Thyroid gland (tissue), 4 donors: ENCODE measurements at regions not wholly inside any gene's neighbourhood (a gene's known extent, or its start where the extent isn't known, plus 50 kb on each side); places are given as distances from the start of the nearest gene placed in this dataset.

Experiments used
- DNase-seq, 2 donors: peaks; one replicate each; pipeline ENCODE4 v3.0.0-alpha.2; 2019
- H3K27ac ChIP-seq, 3 donors: fragments of 200-600 bp; sonication (generic); 1 replicate in 2 of 3; 2 replicates in 1 of 3; pipeline ENCODE4 v1.5.1; 2016 to 2019; ENCODE audit warnings: mild to moderate bottlenecking in 1 of 3, moderate library complexity in 1 of 3
- H3K27me3 ChIP-seq: fragments of 200-600 bp; sonication (generic); one replicate; pipeline ENCODE4 v1.5.1; 2019
- H3K36me3 ChIP-seq, 2 donors: fragments of 200-600 bp; sonication (generic); one replicate each; pipeline ENCODE4 v1.5.1; 2016 to 2019
- H3K4me1 ChIP-seq, 2 donors: fragments of 200-600 bp; sonication (generic); one replicate each; pipeline ENCODE4 v1.5.1; 2017 to 2019
- H3K4me3 ChIP-seq, 3 donors: fragments of 200-600 bp; sonication (generic); replicated peaks in 1 of 3; 1 replicate in 2 of 3; 2 replicates in 1 of 3; pipeline ENCODE4 v1.5.1; 2016; ENCODE audit warnings: mild to moderate bottlenecking in 1 of 3
- H3K9me3 ChIP-seq: fragments of 200-600 bp; sonication (generic); one replicate; pipeline ENCODE4 v1.5.1; 2017
- POLR2A ChIP-seq, 2 donors: fragments of 450-650 bp; IDR thresholded peaks; one replicate each; pipeline ENCODE4 v1.6.1; 2017; ENCODE audit warnings: antibody characterized with exemption in 2 of 2, mild to moderate bottlenecking in 2 of 2, moderate library complexity in 1 of 2
- WGBS, 2 donors: methylation state at CpG; one replicate each; pipeline ENCODE4 v1.1.5; 2017; 5-methylcytosine and 5-hydroxymethylcytosine counted together
- intact Hi-C: fragments of 100-400 bp; cut with DNase I; formaldehyde crosslinking; loops from one replicate; pipeline ENCODE4 v1.15.1; 2023
- TF ChIP-seq, protein P1 (sequence below), 6 experiments: fragments of 200-600 bp in 3 of 6; fragments of 450-650 bp in 3 of 6; sonication (generic) in 3 of 6; IDR thresholded peaks; one replicate each; pipeline ENCODE4 v1.5.1; 2016 to 2019; ENCODE audit warnings: antibody characterized with exemption in 6 of 6, mild to moderate bottlenecking in 2 of 6, inconsistent platforms in 1 of 6, moderate library complexity in 1 of 6

DNA sequence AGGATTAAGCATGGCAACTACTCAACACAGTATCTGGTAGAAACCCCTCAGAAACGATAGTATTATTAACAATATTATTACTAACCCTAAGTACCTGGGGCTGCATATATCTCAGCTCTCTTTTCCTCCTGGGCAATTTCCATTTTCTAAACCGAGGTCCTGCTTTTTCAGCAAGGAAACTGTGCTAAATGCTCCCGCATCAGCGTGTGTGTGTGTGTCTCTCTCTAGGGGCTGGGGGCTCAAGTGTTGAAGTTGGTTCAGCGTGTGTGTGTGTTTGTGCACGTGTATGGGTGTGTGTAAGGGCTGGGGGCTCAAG, 169.3 kb upstream of the MAF start:
- intact Hi-C loops = no loop called here
- Histone ChIP-seq H3K27me3 (no peaks in the 10 kb centered on the region), H3K27ac (peak overlapping the region; percentile 54 to 87 (median 77)), H3K36me3 (no peaks in the 10 kb centered on the region), H3K9me3 (no peaks in the 10 kb centered on the region), H3K4me3 (peak overlapping the region in 2 of 3 donors; percentile 36 to 60), H3K4me1 (peaks cover 26% of the 10 kb centered on the region in 2 donors)
- WGBS, 2 donors = 56 to 57% methylated on average over 3 to 4 of the region's 6 CpGs
- no peak for DNase-seq
- TF ChIP-seq POLR2A (IDR thresholded peaks at IDR 0.05) = no peak
- TF ChIP-seq, protein P1, sequence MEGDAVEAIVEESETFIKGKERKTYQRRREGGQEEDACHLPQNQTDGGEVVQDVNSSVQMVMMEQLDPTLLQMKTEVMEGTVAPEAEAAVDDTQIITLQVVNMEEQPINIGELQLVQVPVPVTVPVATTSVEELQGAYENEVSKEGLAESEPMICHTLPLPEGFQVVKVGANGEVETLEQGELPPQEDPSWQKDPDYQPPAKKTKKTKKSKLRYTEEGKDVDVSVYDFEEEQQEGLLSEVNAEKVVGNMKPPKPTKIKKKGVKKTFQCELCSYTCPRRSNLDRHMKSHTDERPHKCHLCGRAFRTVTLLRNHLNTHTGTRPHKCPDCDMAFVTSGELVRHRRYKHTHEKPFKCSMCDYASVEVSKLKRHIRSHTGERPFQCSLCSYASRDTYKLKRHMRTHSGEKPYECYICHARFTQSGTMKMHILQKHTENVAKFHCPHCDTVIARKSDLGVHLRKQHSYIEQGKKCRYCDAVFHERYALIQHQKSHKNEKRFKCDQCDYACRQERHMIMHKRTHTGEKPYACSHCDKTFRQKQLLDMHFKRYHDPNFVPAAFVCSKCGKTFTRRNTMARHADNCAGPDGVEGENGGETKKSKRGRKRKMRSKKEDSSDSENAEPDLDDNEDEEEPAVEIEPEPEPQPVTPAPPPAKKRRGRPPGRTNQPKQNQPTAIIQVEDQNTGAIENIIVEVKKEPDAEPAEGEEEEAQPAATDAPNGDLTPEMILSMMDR (IDR thresholded peaks at IDR 0.05) = no peak

- Histone ChIP-seq H3K9me3 (no peaks in the 10 kb centered on the region), H3K27ac (peak overlapping the region; percentile 54 to 87 (median 77)), H3K4me3 (peak overlapping the region in 1 of 3 donors; percentile 36), H3K4me1 (peaks cover 26% of the 10 kb centered on the region in 2 donors), H3K36me3 (no peaks in the 10 kb centered on the region), H3K27me3 (no peaks in the 10 kb centered on the region)
- no peak for DNase-seq
- 85 to 94% methylated on average over 4 of the region's 4 CpGs for WGBS, 2 donors
- intact Hi-C loops = no loop called here
- TF ChIP-seq, protein P1 (IDR thresholded peaks at IDR 0.05) = no peak
- no peak for TF ChIP-seq POLR2A (IDR thresholded peaks at IDR 0.05)
Measured at GRCh38 chr16:79769270-79769927, 168.9 kb upstream of the MAF start.

DNA sequence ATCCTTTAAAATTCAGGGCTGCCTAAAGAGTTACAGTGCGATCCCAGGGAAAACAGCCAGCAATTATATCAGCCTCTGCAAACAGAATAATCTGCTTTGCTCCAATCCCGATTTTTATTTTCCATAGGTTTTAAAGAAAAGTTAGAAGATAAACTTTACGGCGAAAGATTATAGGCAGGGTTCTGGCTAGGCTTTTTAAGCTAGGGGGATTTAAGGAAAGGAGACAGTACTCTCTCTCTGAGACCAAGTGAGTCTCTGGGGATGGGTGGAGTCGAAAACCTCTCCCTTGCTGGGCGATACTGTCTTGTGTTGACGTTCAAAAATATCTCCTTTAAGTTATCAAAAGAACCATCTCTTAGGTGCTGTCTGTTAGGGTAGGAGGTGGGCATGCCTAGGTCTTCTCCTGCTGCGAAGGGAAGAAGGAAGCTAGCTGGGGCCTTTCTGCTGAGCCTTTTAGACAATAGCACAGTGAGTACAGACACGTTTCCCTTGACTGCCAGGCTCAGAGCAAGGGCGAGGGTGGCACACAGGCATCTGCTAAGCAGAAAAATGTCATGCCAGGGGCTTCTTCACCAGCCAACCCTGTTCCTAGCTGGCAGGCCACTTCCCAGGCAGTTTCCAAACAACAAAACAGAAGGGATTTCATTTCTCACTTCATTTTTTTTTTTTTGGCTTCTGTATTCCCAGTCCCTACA, 167.9 kb upstream of the MAF start:
- H3K27me3 ChIP-seq = no peaks in the 10 kb centered on the region
- H3K4me1 ChIP-seq = peaks cover 26% of the 10 kb centered on the region in 2 donors
- intact Hi-C loops = no loop called here
- WGBS, 2 donors = 27% methylated on average over 10 of the region's 10 CpGs
- peak overlapping the region in 1 of 3 donors; percentile 9 for H3K4me3 ChIP-seq
- DNase-seq = peak; percentile 27 to 38
- no peaks in the 10 kb centered on the region for H3K9me3 ChIP-seq
- TF ChIP-seq, protein P1 (IDR thresholded peaks at IDR 0.05) = no peak
- no peak for TF ChIP-seq POLR2A (IDR thresholded peaks at IDR 0.05)
- H3K36me3 ChIP-seq = no peaks in the 10 kb centered on the region
- peak overlapping the region; percentile 54 to 87 (median 75) for H3K27ac ChIP-seq

DNA sequence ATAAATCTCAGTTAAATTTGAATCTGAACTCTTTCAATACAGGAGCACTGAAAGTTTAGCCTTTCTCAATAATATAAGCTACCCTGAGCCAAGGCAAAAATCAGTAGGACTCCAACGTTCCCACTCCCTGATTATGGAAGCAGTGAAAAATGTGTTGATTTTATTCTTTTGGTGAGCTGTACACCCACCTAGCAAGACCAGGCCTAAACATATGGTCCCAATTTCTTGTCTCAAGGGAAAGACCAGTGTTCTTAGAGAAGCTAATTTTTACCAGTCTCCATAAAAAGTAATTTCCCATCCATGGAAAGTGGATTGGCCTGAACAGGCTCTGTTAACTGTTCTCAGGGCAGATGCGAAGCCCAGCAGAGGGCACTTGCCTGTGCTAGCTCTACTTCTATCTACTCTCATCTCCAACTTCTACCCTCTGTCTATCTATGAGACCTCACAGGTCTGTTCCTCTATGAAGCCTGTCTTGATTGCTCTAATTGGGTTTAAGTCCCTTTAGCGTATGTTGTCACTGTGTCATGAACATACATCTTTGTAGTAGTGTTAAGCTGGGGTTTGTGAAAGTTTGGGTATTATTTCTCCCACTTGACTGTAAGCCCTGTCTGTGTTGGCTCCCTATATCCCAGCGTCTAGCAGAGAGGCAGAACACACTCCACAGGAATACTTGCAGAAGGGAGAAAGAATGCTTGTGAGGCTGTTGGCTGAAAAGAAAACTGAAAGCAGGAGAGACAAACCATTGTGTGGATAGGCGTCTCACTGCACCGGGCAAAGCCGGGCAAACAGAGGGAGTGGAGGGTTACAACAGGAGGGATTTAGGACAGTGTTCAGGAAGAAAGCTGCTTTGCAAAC, 167.1 kb upstream of the MAF start:
- intact Hi-C loops = no loop called here
- 38 to 39% methylated on average over 7 of the region's 7 CpGs for WGBS, 2 donors

More for the DNA sequence above, 167.1 kb upstream of the MAF start:
- H3K36me3 ChIP-seq = no peaks in the 10 kb centered on the region
- peaks cover 26% of the 10 kb centered on the region in 2 donors for H3K4me1 ChIP-seq
- no peaks in the 10 kb centered on the region for H3K9me3 ChIP-seq
- TF ChIP-seq, protein P1 (IDR thresholded peaks at IDR 0.05) = peak in 1 of 6 experiments; percentile 7
- peak in 1 of 2 donors; percentile 57 for TF ChIP-seq POLR2A (IDR thresholded peaks at IDR 0.05)
- no peaks in the 10 kb centered on the region for H3K27me3 ChIP-seq
- peak; percentile 36 to 56 for DNase-seq
- H3K27ac ChIP-seq = peak overlapping the region; percentile 54 to 87 (median 75)
- H3K4me3 ChIP-seq = peak overlapping the region in 1 of 3 donors; percentile 9
